ENCODE measurements at regions not wholly inside any gene's neighbourhood (a gene's known extent, or its start where the extent isn't known, plus 50 kb on each side); places are given as distances from the start of the nearest gene placed in this dataset.
"Not testable (repeated sequence)": the region's sequence is repeated elsewhere in the genome, so short reads cannot be mapped to it uniquely, and the experiment has no call there.

DNA sequence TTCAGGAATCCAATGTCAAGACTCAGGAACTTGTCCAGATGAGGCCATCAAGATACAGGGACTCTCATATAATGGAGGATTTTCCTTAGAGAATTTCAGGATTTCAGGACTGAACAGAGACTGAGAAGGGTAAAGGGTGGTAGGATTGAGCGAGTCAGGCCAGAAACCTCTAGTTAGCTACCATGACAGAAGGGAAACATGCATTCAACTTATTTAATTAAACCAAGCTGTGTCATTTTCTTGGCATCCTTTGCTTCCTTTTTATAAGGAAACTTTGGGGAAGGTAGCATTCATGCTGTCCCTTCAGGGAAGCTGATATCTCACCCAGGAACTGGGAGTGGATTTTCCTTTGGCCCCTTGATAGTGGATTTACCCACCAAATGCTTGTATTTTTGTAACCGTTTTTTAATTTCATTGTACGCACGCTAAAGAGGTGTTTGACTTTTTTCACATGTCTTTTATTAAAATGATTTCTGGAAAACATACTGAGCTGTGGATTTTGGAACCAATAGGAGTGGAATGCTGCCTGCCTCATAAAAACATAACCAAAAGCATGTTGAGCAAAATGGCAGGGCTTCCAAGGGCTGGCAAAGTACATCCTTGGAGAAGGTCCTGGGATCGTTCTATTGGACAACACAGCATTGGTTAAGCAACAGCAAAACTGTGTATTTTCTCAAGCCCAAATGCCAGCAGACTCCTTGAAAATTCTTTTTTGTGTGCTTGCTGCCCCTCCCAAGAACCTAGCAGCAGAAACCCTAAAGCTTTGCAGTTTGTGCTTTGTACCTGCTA, 104.5 kb downstream of the CXCL12 start:
- DNase-seq (ENCODE audit: low read depth in 2 of 3, low spot score in 2 of 3) = no peak

DNA sequence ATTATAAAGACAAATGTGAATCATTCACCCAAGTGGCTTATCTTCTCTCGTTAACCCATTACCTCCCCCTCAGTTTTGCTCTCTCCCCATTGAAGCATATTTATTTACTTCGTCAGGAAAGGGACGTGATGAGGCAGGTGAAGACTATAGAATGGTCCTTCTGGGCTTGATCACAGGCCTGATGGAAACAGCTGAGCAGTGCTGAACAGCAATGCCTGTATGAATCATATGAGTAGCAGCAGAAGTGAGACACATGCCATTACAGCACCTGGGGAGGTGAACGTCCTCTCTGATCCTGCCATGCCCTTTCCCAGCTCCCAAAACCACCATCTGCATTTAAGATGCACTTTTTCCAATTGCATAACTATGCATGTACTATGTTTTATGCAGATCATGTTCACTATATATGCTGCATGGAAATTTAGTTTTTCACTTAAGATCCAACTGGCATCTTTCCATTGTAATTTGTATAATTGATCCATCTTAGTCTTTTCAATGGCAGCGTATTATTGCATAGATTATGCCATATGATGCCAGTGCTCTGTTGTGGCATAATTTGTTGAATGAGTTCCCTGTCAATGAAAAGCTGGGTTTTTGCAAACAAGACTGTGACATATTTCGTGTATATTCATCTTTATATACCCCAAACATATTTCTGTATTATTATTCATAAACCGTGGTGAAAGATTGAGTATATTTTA, 105.3 kb downstream of the CXCL12 start:
- no peak for DNase-seq (ENCODE audit: low read depth in 2 of 3, low spot score in 2 of 3)

DNA sequence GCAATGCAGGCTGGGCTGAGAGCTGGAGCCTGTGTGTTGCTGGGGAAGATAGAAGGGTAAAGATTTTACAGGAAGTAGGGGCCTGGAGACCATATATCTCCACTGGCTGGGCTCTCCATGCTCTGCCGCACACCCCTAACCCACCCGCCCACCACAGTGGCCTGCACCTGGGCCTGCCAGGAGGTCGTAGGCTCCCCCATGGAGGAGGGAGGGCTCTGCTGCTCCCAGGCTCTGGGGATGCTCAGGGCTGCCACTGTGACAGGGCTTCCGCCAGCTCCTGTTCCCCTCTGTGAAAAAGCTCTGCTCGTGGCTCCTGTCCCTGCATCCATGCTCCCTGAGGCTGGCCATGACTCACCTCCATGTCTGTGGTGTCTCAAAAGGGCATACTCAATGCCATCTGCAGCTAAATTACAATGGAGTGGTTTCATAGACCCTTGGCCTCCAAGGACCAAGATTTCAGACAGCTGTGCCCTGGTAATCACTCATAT, 106.0 kb downstream of the CXCL12 start:
- DNase-seq (ENCODE audit: low read depth in 2 of 3, low spot score in 2 of 3) = no peak

DNA sequence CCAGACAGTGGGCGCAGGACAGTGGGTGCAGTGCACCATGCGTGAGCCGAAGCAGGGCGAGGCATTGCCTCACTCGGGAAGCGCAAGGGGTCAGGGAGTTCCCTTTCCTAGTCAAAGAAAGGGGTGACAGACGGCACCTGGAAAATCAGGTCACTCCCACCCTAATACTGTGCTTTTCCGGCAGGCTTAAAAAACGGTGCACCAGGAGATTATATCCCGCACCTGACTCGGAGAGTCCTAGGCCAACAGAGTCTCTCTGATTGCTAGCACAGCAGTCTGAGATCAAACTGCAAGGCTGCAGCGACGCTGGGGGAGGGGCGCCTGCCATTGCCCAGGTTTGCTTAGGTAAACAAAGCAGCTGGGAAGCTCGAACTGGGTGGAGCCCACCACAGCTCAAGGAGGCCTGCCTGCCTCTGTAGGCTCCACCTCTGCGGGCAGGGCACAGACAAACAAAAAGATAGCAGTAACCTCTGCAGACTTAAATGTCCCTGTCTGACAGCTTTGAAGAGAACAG, 116.4 kb downstream of the CXCL12 start:
- DNase-seq (ENCODE audit: low read depth in 2 of 3, low spot score in 2 of 3) = not testable (repeated sequence)

DNA sequence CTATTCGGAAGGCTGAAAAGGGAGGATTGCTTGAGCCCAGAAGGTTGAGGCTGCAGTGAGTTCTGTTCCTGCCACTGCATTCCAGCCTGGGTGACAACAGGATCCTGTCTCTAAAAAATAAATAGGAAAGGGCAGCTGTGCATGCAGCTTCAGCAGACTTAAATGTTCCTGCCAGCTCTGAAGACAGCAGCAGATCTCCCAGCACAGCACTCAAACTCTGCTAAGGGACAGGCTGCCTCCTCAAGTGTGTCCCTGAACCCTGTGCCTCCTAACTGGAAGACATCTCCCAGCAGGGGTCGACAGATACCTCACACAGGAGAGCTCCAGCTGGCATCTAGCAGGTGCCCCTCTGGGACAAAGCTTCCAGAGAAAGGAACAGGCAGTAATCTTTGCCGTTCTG, 117.9 kb downstream of the CXCL12 start:
- no peak for DNase-seq (ENCODE audit: low read depth in 2 of 3, low spot score in 2 of 3)

DNA sequence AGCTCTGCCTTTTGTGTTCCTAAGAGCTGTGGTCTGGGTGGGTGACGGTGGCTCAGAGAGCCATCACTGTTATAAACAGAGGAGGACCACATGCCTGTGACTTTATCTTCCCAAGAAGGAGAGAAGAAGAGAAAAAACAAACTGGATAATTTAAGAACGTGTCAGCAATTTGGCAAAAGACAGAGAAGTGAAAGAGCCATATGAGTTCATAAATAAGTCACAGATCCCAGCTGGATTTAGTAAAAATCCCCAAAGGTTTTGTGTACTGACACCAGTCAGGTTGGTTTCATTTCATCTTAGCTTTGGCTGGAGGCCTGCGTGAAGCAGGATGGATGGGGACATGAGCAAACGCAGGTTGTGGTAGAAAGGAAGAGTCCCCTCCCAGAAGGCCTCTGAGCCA, 120.7 kb downstream of the CXCL12 start:
- DNase-seq (ENCODE audit: low read depth in 2 of 3, low spot score in 2 of 3) = no peak

DNA sequence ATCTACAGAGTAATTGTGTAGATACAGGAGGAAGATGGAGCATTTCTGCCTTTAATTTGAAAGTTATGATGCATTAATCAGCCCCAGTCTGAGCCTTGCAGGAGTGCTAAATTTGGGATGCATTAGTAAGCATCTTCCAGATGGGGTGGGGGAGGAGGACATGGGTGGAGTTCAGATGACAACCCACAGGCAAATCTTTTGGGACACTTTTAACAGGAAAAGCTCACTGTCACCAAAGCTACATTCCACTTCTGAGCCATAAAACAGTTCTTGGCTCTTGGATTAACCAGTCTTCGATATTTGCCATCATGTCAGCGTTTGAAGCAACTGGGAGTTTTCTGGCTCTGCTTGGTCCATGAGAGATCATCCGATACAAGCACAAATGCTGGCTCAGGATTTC, 121.1 kb downstream of the CXCL12 start:
- DNase-seq (ENCODE audit: low read depth in 2 of 3, low spot score in 2 of 3) = no peak

DNA sequence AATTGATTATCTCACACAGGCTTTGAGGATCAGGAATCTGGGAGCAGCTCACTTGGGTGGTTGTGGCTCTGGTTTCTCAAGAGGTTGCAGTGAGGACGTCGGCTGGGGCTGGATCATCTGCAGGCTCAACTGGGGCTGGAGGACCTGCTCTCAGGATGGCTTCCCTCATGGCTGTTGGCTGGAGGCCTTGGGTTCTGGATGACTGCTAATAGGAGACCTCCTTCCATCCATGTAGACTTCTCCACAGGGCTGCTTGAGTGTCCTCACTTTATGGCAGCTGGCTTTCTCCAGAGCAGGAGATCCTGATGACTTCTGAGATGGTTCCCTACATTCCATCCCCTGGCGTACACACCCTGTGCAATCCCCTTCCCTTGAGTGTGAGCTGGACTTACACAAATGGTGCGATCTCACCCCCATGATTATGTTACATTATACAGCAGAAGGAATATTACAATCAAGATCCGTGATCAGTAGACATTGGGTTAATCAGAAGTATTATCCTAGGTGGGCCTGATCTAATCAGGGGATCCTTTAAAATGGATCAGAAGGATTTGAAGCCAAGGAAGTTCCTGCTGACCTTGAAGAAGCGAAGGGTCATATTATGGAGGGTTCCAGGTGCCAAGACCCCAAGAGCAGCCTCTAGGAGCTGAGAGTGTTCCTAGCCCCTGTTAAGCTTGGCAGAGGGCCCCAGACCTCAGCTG, 122.2 kb downstream of the CXCL12 start:
- DNase-seq (ENCODE audit: low read depth in 2 of 3, low spot score in 2 of 3) = no peak

DNA sequence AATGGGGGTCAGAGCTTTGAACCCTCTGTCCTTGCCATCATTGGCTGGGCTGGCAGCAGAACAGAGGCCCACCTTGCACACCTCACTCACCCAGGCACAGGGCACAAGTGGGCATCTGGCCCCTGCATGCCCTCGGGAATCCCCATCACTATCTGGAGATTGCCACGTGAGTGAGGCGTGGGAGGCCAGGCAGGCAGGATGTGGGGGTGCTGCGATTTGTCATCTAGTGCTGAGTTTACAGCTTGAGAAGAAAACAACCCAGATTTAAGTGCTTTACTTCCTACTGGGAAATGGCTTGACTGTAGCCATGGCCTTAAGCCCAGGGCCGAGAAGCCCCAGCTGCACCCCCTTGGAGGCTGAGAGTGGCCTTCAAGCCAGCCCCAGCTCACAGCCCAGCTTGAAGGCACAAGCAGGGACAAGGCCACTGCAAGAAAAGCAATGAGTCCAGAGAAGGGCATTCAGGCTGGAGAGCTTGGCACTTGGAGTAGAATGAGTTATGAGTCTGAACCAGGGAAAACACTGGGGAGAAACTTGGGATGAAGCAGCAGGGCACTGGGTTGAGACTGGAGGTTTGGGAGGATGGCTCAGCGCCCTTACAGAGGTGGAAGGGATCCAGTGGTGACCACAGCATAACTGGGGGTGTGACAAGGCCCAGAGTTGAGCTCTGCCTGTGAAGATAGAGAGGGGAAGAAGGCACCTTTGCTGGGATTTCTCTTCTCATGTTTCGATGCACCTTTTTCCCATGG, 123.0 kb downstream of the CXCL12 start:
- DNase-seq (ENCODE audit: low read depth in 2 of 3, low spot score in 2 of 3) = no peak

DNA sequence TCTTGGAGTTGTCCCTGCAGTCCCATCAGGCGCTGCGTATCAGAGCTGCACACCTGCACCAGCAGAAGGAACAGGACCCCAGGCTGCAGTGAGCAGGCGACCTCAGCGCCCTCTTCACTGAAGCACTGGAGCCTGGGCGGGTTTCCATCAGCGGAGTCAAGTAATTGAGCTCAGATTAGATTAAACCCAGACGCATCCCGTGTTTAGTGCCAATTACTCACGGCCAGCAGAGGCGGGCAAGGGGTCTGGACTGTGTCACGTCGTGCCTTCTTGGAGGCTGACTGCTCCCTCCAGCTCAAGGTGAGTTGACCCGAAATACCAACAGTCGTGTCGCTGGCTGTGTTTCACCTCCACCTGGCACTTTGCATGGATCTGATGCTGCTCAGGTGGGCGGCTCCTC, 123.6 kb downstream of the CXCL12 start:
- no peak for DNase-seq (ENCODE audit: low read depth in 2 of 3, low spot score in 2 of 3)

DNA sequence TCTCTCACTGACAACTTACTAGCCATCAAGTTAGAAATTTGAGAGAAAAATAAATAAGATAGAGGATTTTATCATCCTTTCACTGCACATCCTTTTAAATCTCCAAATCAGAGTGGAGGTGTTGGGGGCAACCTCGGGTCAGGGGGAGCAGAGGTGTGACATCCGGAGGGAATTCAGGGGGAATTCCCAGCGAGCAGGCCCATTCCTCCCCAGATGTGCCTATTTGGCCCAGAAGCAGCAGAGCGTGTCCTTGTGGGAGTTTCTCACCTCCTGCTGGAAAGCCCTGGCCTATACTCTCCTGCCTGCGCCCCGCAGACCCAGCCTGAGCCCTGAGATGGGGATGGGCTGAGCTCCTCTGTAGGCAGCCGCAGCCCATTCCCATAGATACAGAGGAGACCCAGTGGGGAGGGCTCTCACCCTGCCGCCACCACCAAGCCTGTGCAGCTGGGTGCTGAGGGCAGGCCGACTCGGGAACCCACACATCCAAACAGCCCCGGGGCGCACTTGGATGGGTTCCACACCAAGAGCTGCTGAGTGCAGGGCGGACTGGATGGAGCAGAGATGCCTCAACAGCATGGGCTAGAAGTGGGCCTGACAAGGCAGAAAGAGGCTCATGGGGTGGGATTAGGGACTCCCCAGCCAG, 124.5 kb downstream of the CXCL12 start:
- DNase-seq (ENCODE audit: low read depth in 2 of 3, low spot score in 2 of 3) = no peak

DNA sequence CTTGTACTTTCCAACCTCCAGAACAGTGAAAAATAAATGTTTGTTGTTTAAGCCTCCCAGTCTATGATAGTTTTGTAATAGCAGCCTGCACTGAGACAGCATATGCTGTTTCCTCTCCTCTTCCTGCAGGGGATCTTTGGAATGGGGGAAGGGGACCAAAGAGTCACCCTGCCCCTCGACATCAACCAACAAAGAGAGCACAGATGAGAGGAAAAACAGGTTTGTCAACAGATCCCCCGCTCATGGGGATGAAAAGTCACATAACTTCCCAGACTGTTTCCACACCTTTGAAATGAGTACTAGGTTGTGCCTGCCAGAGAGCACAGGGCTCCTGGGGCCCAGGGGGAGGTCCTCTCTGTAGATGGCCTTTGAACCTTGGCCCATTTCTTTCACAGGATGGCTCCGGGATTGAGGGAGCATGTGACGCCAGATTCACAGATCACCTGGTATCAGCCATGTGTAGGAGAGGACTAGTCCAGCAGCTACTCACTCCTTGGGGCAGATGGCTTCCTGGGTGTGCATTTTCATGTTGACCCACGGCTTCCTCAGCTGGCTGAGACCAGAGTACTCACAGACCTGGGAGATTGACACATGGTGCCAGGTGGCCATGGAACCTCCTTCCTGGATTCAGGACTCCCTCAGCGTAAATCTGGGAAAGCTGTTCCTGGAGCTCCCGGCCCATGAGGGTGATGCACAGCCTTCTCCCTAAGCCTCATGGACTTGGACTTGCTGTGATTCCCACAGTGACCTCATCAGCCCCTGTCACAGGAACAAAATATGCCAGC, 125.6 kb downstream of the CXCL12 start:
- no peak for DNase-seq (ENCODE audit: low read depth in 2 of 3, low spot score in 2 of 3)

DNA sequence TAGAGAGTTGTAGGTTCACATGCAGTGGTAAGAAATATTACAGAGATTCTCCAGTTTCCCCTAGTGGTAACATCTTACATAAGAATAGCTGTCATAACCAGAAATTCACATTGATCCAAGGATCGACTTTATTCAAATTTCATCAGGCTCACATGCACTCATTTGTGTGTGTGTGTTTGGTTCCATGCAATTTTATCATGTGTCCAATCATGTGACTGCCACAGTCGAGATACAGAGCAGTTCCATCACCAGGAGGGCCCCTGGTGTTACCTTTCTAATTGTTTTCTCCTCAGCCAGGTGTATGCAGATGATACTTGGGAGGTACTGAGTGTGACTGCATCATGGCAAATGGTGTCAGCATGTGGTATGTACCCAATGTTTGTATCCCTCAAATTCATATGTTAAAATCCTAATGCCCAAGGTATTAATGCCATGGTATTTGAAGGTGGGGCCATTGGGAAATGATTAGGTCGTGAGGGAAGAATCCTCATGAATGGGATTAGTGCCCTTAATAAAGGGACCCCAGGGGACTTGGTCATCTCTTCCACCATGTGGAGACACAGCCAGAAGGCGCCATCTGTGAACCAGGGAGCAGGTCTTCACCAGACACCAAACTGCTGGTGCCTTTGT, 126.3 kb downstream of the CXCL12 start:
- DNase-seq (ENCODE audit: low read depth in 2 of 3, low spot score in 2 of 3) = no peak

DNA sequence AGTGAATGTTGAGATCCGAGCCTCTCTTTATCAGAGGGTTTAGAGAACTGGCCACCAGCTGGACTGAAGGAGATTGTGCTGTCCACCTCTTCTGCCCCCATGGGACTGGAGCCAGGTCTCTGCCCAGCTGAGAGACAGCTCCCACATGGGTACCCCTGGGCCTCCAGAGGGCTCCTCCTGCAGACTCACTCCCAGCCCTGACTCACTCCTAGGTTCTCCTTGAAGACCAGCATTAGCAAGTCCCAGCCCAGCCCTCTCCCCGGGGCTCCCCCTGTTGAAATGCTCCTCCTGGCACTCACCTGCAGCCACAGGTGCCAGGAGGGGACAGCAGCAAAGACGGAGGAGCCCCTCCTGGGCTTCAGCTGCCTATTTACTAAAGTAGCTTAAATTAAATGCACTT, 126.9 kb downstream of the CXCL12 start:
- no peak for DNase-seq (ENCODE audit: low read depth in 2 of 3, low spot score in 2 of 3)

DNA sequence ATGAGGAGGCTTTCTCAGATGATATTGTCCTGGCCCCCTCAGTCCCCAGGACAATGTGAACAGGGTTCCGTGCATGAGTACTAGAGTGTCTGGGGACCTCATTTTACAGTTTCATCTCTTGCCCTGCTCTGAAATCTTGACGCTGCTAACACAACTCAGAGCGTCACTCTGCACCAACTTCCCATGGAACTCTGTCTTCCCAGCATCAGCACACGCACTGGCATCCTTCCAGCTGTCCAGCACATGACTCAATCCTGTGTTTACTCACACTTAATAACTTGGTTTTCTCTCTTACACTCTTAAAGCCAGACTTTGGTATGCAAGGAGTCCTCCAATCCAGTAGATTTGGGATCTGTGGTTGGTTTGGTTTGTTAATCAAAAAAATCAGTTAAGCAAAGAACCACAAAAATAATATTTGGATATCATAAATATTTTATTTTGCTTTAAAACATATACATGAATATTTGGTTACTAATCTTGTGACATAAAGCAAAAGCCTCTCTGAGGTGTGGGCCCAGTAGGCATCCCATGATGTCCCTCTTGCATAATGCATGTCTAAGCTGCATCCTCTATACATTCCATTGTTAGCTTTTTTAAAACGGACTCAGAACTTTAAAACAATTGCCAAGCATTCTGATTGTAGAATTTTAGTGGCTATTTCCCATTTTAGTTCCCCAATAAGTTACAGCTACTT, 131.0 kb downstream of the CXCL12 start:
- no peak for DNase-seq (ENCODE audit: low read depth in 2 of 3, low spot score in 2 of 3)

DNA sequence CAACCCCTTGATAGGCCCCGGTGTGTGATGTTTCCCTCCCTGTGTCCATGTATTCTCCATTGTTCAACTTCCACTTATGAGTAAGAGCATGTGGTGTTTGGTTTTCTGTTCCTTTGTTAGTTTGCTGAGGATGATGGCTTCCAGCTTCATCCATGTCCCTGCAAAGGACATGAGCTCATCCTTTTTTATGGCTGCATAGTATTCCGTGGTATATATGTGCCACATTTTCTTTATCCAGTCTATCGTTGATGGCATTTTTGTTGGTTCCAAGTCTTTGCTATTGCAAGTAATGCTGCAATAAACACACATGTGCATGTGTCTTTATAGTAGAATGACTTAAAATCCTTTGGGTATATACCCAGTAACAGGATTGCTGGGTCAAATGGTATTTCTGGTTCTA, 132.3 kb downstream of the CXCL12 start:
- not testable (repeated sequence) for DNase-seq (ENCODE audit: low read depth in 2 of 3, low spot score in 2 of 3)

DNA sequence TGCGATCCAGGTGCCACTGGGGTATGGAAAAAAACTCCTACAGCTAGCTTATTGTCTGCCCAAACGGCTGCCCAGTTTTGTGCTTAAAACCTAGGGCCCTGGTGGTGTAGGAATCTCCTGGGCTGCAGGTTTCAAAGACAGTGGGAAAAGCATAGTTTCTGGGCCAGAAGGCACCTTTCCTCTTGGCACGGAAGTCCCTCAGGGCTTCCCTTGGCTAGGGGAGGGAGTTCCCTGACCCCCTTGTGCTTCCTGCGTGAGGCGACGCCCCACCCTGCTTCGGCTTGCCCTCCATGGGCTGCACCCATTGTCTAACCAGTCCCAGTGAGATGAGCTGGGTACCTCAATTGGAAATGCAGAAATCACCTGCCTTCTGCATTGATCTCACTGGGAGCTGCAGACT, 135.0 kb downstream of the CXCL12 start:
- not testable (repeated sequence) for DNase-seq (ENCODE audit: low read depth in 2 of 3, low spot score in 2 of 3)

DNA sequence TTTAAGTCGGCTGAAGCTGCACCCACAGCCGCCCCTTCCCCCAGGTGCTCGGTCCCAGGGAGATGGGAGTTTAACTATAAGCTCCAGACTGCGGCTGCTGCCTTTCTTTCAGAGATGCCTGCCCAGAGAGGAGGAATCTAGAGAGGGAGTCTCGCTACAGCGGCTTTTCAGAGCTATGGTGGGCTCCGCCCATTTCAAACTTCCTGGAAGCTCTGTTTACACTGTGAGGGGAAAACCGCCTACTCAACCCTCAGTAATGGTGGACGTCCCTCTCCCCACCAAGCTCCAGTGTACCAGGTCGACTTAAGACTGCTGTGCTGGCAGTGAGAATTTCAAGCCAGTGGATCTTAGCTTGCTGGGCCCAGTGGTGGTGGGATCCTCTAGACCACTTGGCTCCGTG, 135.4 kb downstream of the CXCL12 start:
- DNase-seq (ENCODE audit: low read depth in 2 of 3, low spot score in 2 of 3) = no peak
